ENCODE measurements at regions not wholly inside any gene's neighbourhood (a gene's known extent, or its start where the extent isn't known, plus 50 kb on each side); places are given as distances from the start of the nearest gene placed in this dataset.
A peak's percentile ranks its signal among the peaks of the same experiment; 100 is the strongest.

DNA sequence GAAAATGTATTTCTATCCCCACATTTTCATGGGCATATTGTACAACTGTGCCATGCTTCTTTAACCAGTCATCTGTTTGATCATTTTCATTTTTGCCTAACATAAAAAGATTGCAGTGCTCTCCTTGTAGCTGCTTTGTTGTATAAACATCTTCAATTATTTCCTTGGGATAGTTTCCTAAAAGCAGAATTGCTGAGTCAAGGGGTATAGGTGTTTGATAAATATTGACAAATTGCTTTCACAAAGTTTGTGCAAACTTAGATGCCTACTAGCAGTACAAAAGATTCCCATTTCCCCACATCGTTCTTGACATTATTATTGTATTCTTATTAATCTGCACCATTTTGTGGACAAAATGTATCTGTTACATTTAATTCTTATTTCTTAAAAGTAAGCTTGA lies 479.6 kb downstream of the FBXO15 start:
- no peak overlapping the region for H3K27ac ChIP-seq
- TF ChIP-seq, protein P1, sequence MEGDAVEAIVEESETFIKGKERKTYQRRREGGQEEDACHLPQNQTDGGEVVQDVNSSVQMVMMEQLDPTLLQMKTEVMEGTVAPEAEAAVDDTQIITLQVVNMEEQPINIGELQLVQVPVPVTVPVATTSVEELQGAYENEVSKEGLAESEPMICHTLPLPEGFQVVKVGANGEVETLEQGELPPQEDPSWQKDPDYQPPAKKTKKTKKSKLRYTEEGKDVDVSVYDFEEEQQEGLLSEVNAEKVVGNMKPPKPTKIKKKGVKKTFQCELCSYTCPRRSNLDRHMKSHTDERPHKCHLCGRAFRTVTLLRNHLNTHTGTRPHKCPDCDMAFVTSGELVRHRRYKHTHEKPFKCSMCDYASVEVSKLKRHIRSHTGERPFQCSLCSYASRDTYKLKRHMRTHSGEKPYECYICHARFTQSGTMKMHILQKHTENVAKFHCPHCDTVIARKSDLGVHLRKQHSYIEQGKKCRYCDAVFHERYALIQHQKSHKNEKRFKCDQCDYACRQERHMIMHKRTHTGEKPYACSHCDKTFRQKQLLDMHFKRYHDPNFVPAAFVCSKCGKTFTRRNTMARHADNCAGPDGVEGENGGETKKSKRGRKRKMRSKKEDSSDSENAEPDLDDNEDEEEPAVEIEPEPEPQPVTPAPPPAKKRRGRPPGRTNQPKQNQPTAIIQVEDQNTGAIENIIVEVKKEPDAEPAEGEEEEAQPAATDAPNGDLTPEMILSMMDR (conservative IDR thresholded peaks at IDR 0.05) = no peak
- TF ChIP-seq ZFX (IDR thresholded peaks at IDR 0.05) = no peak

DNA sequence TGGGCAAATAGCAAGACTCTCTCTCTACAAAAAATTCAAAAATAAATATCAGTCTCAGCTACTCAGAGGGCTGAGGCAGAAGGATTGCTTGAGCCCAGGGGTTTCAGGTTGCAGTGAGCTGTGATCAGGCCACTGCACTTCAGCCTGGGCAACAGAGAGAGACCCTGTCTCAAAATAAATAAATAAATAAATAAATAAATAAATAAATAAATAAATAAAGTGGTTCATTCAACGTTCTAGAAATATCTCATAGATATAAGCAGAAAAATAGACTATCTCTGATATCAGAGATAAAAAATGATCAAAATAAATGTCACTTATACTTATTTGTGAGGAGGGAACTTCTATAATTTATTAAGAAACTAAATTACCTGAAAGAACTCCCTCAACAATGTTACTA lies 480.9 kb downstream of the FBXO15 start:
- H3K27ac ChIP-seq = no peak overlapping the region
- TF ChIP-seq, protein P1 (conservative IDR thresholded peaks at IDR 0.05) = no peak
- no peak for TF ChIP-seq ZFX (IDR thresholded peaks at IDR 0.05)

DNA sequence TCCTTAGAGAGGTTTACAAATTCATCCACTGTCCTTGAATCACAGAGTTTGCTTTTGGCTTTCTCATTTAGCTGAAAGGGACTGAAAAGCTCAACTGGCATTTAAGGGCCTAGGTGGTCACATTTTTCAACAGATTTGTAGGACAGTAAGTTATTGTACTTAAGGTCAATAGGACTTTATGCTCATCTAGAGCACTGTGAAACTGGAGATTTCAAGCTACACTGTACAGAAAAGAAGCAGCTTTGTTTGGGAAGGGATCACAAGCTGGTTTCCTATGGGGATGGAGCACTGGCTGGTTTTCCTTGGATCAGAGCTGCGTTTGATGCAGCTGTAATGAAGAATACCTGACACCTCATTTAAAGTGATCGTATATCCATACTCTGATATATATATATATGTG lies 482.7 kb downstream of the FBXO15 start:
- H3K27ac ChIP-seq = no peak overlapping the region
- TF ChIP-seq, protein P1 (conservative IDR thresholded peaks at IDR 0.05) = no peak

DNA sequence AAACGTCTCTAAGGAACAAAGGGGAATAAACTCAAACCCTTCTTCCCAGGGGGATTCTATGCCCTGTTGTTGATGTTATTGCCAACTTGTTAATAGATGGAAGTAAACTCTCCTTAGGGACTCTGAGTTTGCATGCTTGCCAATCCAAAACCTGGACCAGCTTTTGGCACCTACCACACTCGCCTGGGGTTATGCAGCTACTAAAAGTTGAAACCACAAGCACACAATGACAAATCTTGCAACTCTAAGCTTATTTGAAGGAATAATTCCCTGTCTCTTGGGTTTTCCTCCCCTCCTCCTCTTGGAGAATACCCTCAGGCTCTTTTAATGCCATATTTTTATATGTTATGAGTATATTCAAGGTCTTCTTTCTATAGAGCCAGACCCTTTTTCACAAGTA lies 484.1 kb downstream of the FBXO15 start:
- TF ChIP-seq, protein P1 (conservative IDR thresholded peaks at IDR 0.05) = no peak
- TF ChIP-seq ZFX (IDR thresholded peaks at IDR 0.05) = no peak
- H3K27ac ChIP-seq = peak overlapping the region; percentile 27; the same call in 1 of the 2 replicates

DNA sequence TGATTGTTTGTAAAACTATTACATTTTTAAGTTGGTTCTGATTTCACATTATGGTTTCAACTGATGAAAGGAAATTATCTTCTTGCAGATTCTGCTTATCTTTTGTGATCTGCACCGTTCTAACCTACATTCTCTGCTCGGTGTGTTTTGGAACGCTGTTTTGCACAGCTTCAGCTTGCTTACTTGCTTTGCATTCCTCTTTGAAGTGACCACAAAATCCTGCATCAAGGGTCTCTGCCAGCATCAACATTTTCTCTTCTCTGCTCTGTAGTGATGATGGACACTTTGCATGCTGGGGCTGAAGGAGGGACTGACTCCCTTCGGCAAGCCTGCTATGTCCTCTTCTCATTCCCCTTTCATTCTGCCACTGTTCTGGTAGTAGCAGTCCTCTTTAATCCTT lies 485.2 kb downstream of the FBXO15 start:
- peak overlapping the region; percentile 75 for H3K27ac ChIP-seq
- TF ChIP-seq ZFX (IDR thresholded peaks at IDR 0.05) = no peak
- TF ChIP-seq, protein P1 (conservative IDR thresholded peaks at IDR 0.05) = no peak

DNA sequence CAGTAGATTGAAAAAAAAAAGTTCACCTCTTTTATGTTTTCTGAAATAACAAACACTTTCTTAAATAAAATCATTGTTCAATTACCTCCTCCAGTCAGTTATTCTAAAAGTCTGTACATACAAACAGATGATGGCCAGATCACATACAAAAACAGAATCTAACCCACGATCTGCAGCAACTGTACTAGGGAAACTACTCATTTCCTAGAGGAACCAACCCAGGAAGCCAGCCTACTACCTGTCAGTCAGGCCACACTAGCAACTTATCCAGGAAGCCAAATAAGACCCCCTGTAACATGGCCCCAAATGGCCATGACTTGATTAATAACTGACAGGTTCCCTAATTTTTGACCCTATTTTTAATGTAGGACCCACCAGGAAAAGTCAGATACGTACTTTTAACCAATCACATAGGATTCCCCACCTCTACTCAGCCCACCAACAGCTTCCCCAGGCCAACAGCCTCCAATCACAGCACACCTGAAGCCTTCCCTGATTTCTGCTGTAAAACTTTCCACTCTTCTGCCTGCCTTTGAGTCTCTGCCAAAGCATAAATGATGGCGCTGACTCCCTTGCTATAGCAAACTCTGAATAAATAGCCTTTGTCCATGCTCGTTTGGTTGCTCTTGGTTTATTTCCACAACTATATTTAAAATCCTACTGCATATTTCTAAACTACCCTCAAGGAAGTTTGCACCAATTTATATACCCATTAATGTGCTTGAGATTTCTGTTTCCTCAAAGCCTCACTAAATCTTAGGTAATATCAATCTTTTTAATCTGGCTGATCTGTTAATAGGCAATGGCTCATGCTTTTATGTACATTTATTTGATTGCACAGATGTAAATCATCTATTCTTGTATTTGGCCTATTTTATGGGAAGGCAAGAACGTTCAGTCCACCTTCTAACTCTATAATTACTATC lies 486.4 kb downstream of the FBXO15 start:
- TF ChIP-seq, protein P1 (conservative IDR thresholded peaks at IDR 0.05) = no peak
- TF ChIP-seq ZFX (IDR thresholded peaks at IDR 0.05) = no peak
- H3K27ac ChIP-seq = peak overlapping the region; percentile 69; the same call in 1 of the 2 replicates

DNA sequence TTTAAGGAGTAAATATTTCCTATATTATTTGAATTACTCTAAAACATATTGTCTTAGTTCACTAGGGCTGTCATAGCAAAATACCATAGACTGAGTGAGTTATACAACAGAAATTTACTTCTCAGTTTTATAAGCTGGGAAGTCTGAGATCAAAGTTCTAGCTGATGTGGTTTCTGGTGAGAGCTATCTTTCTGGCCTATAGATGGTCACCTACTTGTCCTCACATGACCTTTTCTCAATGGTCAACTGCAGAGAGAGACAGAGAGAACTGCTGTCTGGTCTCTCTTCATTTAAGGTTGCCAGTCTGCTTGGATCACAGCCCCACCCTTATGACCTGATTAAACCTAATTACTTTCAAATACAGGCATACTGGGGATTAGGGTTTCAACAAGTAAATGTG lies 490.9 kb downstream of the FBXO15 start:
- no peak overlapping the region for H3K27ac ChIP-seq
- TF ChIP-seq, protein P1 (conservative IDR thresholded peaks at IDR 0.05) = no peak

All from C4-2B (cell line).